CD4-positive, alpha-beta T cell treated with Interleukin-1 beta for 1 hour (primary cell): ENCODE measurements at regions not wholly inside any gene's neighbourhood (a gene's known extent, or its start where the extent isn't known, plus 50 kb on each side); places are given as distances from the start of the nearest gene placed in this dataset.
"Not testable (repeated sequence)": the region's sequence is repeated elsewhere in the genome, so short reads cannot be mapped to it uniquely, and the experiment has no call there.

ENCODE experiments used
- DNase-seq, 2 donors: peaks; one replicate each; pipeline ENCODE4 v3.0.0-alpha.2; 2020 to 2022

DNA sequence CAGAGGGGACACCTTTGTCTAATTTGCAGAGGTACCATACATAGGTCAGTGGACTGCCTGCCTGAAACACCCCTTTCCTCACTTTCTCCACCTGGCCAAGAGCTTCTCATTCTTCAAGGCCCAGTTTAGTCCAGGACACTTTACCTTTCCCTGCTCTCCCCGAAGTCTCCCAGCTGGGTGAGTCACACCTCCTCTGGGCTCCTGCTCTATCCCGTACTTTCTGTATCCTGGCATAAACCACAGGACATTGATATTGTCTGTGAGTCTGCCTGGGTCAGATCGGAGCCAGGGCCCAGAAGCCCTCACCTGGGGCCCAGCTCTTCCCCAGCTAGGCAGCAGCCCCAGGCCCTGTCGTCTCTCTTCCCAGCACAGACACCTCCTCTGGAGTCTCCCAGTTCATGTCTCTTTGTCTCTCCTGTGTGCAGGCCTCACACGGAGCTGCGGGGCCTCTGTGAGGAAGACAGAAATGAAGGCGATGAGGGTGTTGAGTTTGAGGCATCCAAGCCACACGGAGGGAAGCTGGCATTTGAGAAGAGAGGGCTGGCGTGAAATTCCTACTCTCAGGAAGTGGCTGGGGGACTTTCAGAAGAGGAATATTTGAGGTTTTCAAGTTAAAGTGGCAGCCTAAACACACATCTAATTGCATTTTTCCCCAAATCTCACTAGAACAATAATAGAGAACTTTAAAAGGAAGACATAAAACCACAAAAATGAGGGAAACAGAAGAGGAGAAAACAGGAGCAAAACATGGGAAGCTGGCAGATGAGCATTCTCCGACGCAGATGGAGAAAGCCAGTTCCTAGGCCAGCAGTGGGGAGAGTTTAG, 79.6 kb upstream of the LAPTM4A start:
- no peak for DNase-seq

- no peak for DNase-seq
Observed at GRCh38 chr2:20130160-20130560, 78.7 kb upstream of the LAPTM4A start.

DNA sequence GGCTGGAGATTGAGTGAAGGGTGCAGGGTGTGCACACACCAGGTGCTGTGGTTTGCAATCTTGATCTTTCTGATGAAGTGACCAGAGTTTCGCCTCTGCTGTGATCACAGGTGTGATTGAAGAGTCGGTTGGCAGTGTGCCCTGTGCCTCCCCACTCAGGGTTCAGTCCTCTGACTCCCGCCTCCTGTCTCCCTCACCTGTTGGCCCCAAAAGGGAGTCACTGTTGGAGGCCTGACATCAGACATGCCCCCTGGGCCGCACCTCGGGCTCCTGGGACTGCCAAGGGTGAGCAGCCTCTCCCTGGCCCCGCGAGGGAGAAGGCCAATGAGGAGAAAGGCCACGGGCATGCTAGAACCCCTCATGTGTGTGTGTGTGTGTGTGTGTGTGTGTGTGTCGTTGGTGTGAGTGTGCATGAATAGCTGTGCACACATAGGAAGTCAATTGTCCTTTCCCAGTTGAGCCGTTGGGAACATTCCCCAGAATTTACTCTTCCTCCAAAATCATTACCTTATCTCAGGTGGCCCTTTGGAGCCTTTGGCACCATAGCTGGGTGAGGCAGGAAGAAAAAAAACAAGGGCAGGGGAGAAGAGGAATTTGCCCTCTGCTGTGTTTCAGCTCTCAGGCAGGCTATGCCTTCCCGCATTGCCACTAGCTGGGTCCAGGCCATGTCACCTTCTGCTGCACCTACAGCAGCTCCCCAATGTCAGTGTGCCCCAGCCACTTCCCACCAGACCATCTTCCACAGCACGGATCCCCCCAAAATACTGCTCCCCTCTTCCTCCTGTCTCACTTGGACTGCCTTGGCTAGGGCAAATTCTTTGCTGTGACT, 78.1 kb upstream of the LAPTM4A start:
- DNase-seq = no peak

- no peak for DNase-seq
Observed at GRCh38 chr2:20128506-20129330, 77.3 kb upstream of the LAPTM4A start.

DNA sequence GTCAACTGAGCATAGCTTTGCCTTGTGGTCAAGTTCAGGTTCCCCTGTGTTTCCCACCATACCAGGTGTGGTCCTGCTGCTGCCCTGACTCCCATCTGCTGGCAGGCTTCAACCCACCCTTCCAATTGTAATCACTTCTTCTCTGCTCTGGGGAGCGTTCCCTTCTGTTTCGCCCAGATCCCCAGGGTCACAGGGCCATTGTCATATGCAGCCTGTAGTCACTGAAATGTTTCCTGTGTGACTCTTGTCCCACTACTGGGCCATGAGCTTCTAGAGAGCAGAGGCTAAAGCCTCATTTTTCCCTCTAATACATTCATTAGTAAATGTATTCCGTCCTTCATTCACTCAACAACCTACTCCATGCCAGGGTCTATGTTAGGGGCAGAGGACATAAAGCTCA, 75.0 kb upstream of the LAPTM4A start:
- no peak for DNase-seq

GRCh38 chr2:20126040-20126439, 74.6 kb upstream of the LAPTM4A start:
- no peak for DNase-seq

GRCh38 chr2:20125616-20126015, 74.2 kb upstream of the LAPTM4A start:
- DNase-seq = no peak

- no peak for DNase-seq
Observed at GRCh38 chr2:20125164-20125563, 73.7 kb upstream of the LAPTM4A start.

GRCh38 chr2:20123871-20124594, 72.6 kb upstream of the LAPTM4A start:
- DNase-seq = no peak

DNA sequence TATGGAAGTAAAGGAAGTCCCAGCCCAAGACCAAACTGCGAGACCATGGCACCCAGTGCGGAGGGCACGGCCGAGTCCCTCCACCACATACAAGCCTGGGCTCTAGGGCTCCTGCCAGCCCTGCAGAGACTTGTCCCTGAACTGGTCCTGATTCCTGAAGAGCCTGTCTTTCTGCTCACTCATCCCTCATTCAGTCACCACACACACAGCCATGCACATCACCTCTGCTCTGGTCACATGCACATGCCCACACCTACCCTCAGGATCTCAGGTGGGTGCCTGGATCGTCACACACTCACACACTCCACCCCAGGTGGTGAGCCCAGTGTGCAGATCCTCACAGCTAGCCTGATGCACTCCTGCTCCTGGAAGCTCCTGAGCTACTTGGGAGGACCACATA, 71.4 kb upstream of the LAPTM4A start:
- DNase-seq = no peak

- DNase-seq = no peak
Observed at GRCh38 chr2:20120569-20121416, 69.4 kb upstream of the LAPTM4A start.

- no peak for DNase-seq
Observed at GRCh38 chr2:20118051-20118450, 66.6 kb upstream of the LAPTM4A start.

- DNase-seq = no peak
Observed at GRCh38 chr2:20115902-20116301, 64.5 kb upstream of the LAPTM4A start.

DNA sequence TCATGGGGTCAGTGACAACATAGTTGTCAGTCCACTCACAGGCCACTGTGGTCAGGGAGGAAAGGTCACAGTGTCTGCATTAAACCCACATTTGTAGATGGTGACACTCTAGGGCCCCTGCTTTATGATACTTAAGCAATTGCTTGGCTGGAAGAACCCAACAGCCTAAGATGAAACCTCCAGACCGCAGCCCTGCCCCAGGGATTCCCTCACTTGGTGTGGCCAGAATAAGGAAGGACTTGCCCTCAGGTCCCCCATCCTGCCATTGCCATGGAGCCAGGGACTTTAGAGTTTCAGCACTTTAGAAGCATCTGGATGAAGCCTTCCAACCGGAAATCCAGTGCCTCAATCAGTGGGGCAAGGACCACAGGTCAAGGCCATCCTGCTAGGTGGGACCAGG, 63.9 kb upstream of the LAPTM4A start:
- no peak for DNase-seq

- DNase-seq = no peak
Observed at GRCh38 chr2:20113986-20114938, 62.8 kb upstream of the LAPTM4A start.

DNA sequence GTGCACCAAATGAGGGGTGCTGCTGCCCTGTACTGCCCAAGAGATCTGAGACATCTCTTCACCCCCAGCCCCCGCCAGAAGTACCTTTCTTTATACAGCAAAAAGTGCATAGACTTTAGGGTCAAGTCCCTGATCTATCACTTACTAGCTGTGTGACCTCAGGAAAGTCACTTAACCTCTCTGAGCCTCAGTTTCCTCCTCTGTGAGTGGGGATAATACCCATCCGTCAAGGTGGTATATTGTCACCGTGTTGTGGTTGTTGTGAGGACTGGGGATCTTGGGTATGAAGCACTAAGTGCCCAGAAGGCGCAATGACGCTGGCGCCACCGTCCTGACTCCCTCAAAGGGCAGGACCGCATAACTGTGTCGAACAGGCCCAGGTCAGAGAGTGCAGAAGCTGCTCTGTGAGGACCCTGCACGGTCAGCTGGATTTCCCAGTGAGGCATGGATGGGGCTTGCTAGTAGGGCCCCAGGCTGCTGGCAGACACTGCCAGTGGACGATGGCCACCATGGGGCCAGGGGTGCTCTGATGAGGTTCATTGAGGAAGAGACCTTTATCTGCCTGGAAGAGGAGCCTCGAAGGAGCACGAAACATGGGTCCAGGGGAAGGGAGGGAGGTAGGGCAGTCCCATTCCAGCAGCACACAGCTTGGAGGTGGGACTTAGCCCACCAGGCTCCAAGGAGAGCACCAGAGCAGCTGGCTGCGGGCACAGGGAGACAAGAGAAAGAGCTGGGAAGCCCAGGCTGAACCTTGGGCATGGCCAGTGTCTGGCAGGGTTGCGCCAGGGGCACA, 61.8 kb upstream of the LAPTM4A start:
- DNase-seq = no peak

GRCh38 chr2:20112361-20112760, 60.9 kb upstream of the LAPTM4A start:
- DNase-seq = not testable (repeated sequence)

GRCh38 chr2:20111311-20112131, 60.1 kb upstream of the LAPTM4A start:
- no peak for DNase-seq

- DNase-seq = no peak
Observed at GRCh38 chr2:20110876-20111275, 59.4 kb upstream of the LAPTM4A start.
